GM12873 (cell line): ENCODE measurements at regions not wholly inside any gene's neighbourhood (a gene's known extent, or its start where the extent isn't known, plus 50 kb on each side); places are given as distances from the start of the nearest gene placed in this dataset.

Experiments
- TF ChIP-seq, protein P1 (sequence below): IDR thresholded peaks from 2 replicates; pipeline ENCODE4 v1.5.1; 2012; ENCODE audit warnings: low read depth, mild to moderate bottlenecking, moderate library complexity, low read length, control low read depth; ENCODE audit not compliant: insufficient read depth; ENCODE audit errors: missing control alignments

DNA sequence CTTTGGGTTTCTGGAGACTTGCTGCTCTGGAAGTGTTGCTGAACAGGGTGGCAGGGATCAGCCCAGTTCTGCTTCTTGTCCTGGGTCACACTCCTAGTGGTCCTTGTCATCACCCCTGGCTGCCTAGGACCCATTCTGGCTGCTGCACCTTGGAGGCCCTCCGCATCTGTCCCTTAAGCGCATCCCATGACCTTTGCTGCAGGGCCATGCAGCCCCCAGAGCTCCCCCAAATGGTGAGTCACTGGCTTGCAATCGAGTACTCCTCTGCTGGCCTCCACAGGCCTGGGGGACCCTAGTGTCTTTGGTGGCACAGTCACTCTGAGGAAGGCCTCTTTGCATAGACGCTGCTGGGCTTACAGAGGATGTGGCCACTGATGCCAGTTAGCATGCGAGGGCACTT lies 188.5 kb downstream of the ASB1 start:
- TF ChIP-seq, protein P1, sequence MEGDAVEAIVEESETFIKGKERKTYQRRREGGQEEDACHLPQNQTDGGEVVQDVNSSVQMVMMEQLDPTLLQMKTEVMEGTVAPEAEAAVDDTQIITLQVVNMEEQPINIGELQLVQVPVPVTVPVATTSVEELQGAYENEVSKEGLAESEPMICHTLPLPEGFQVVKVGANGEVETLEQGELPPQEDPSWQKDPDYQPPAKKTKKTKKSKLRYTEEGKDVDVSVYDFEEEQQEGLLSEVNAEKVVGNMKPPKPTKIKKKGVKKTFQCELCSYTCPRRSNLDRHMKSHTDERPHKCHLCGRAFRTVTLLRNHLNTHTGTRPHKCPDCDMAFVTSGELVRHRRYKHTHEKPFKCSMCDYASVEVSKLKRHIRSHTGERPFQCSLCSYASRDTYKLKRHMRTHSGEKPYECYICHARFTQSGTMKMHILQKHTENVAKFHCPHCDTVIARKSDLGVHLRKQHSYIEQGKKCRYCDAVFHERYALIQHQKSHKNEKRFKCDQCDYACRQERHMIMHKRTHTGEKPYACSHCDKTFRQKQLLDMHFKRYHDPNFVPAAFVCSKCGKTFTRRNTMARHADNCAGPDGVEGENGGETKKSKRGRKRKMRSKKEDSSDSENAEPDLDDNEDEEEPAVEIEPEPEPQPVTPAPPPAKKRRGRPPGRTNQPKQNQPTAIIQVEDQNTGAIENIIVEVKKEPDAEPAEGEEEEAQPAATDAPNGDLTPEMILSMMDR, result no peak

DNA sequence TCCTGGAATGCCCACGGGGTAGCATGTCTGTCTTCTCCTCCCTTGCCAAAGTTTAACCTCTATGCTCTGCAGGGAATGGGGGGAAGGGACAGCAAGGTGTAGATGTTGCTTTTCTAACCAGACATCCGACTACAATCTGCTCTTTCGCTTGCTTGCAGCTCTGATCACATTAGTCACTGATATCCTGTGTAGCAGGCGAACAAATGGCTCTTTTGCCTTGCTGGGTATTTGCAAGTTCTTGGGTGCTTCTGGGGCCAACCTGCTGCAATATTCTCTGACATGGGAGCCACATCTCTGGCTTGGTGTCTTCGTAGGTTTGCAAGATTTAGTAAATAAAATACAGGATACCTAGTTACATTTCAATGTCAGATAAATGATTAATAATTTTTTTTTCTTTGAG lies 190.0 kb downstream of the ASB1 start:
- TF ChIP-seq, protein P1, result no peak

DNA sequence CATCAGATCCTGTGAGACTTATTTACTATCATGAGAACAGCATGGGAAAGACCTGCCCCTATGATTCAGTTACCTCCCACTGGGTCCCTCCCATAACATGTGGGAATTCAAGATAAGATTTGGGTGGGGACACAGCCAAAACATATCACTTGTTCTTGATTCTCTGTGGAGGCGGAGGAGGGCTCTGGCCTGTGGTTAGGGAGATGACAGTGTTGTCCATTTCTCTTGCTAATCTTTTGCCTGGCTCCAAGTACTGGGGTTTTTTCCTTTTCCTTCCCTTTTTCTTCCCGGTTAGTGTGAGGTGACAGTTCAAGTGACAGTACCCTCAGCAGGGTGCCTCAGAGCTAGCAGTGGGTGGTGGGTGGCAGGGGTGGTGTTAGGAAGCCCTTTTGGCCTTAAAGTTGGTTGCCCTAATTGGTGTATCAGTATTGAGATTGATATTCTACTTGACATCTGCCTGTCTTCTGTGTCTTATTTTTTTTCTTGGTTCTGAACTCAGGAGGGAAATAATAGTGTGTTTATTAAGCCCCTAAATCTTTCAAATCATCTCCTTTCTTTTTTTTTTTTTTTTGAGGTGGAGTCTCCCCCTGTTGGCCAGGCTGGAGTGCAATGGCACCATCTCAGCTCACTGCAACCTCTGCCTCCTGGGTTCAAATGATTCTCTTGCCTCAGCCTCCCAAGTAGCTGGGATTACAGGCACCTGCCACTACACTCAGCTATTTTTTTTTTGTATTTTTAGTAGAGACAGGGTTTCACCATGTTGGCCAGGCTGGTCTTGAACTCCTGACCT lies 192.0 kb downstream of the ASB1 start:
- TF ChIP-seq, protein P1, result peak; percentile 5

DNA sequence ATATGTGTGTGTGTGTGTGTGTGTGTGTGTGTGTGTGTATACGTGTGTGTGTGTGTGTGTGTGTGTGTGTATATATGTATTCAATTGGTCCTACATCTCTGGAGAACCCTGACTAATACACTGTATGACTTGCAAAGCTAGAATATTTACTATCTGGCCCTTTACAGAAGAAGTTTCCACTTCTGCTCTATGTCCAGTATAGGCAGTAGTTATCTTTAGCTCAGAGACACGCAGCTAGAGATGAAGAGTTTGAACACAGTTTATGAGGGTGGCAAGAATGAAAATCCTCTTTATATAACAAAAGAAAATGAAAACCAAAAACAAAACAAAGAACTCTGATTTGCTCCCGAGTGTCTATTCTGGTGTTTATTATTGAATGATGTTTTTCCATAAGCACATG lies 201.2 kb downstream of the ASB1 start:
- TF ChIP-seq, protein P1, result no peak

DNA sequence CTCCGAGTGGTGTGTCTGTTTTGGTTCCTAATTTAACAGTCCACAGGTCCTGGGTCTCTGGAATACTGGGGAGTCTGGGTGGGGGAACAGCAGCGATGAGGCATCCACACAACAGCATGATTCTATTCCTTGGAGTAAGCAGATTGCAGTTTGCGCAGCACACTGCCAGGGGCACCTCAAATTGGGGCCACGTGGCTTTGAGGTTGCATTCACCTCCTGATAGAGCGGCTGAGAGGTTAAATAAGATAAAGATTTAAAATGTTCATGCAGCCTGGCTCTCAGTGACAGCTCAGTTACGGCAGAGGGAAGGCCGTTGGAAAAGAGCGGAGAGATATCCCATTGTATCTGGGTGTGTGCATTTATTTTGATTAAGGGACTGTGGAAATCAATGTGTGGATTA lies 202.3 kb downstream of the ASB1 start:
- TF ChIP-seq, protein P1, result no peak

DNA sequence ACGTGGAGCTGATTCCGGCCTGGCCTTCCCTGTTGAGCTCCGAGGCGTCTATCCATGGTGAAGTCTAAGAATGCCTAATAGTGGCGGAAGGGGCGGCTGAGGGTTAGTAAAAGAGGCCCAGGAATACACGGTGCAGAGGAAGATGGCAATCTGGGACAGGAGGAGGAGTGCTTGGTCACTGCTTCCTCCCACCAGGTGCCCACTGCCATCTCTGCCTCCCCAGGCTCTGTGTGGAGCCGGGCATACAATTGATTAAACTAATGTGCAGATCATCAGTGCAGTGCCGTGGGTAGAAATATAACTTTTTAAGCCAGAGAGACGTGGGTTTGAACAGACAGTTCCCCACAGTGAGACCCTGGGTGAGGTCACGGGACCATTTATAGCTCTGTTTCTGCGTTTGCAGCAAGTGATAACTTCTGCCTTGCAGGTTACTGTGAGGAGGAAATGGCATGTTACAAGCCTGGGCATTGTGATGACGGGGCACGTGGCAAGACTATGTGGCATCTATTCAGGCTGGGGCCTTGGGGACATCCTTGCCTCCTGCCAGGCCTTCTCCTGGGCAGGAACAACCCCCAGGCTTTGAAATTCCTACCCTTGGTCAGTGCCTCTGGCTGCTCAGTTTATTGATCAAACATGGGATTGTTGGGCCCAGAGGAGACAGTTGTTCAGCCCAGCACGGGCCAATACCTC lies 204.9 kb downstream of the ASB1 start:
- TF ChIP-seq, protein P1, result no peak

DNA sequence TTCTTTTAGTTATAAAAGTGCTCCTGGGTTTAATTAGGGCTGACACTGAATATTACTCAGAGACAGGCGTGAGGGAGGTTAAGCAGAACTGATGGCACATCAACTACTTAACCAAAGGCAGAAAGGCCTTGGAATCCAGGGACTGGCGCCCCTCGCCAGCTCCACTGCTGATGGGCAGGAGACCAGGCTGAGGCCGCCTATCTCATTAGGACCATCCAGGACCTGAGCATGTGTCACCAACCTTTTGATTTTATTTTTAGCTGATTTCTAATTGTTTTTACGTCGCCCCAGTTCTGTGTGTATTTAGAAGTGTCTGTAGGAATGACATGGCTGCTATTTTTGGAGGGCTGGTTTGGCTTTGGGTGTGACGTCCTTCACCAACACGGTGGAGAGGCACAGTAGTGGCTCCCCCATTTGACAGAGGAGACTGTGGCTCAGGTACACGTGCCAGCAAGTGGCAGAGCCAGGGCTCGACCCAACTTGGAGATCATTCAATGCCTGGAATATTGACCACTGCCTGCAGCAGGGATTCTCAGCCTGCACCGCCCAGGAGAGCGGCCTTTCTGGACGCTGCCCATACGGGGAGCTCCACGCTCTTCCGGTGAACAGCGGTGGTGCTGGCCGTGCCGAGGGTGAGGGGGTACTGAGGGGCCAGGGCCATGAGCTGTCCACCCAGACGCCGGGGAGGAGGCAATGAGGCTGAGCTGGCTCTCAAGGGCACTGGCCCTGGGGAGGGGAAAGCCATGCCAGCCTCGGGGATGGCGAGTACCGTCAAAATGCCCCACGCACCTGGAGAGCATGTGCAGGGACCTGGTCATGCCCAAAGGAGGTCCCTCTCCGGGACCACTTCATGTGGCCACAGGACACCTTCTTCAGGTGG lies 205.7 kb downstream of the ASB1 start:
- TF ChIP-seq, protein P1, result no peak
